H1 (cell line): ENCODE measurements at regions not wholly inside any gene's neighbourhood (a gene's known extent, or its start where the extent isn't known, plus 50 kb on each side); places are given as distances from the start of the nearest gene placed in this dataset.

ENCODE experiments used
- CTCF ChIA-PET: fragments of 300-600 bp; sonication (Branson Sonifier 250); formaldehyde crosslinking; loops from one replicate; lab custom pipeline; 2021; ENCODE audit not compliant: partially characterized antibody; lab: Charles Lee
- POLR2A ChIA-PET: fragments of 300-600 bp; sonication (Branson Sonifier 250); formaldehyde crosslinking; loops from one replicate; lab custom pipeline; 2021; ENCODE audit warnings: inconsistent platforms; ENCODE audit not compliant: partially characterized antibody; lab: Charles Lee
- DNase-seq, 2 experiments: peaks; one replicate each; pipeline versions ENCODE4 v3.0.0 to v3.0.0-alpha.2; 2010 to 2022; ENCODE audit warnings: low spot score in 2 of 2, low read depth in 1 of 2, mixed read lengths in 1 of 2
- FAIRE-seq: peaks from 2 replicates; lab custom pipeline; 2011; peaks lifted over from hg19 to GRCh38; lab: Jason Lieb, UNC
- H2AFZ ChIP-seq: 2 replicates; pipeline ENCODE4 v1.8.1; 2012; ENCODE audit warnings: low read length, inconsistent platforms
- H2AK5ac ChIP-seq: 2 replicates; pipeline ENCODE4 v1.6.1; 2013; ENCODE audit warnings: low read depth, low read length
- H2BK120ac ChIP-seq: replicated peaks from 2 replicates; pipeline ENCODE3; 2013; ENCODE audit warnings: low read depth, low read length, inconsistent platforms
- H2BK12ac ChIP-seq: 2 replicates; pipeline ENCODE4 v1.6.1; 2013; ENCODE audit warnings: low read depth, low read length
- H2BK15ac ChIP-seq: 2 replicates; pipeline ENCODE4 v1.6.1; 2013; ENCODE audit warnings: low read length
- H2BK20ac ChIP-seq: 2 replicates; pipeline ENCODE4 v1.6.1; 2013; ENCODE audit warnings: low read length
- H2BK5ac ChIP-seq: 2 replicates; pipeline ENCODE4 v1.6.1; 2013; ENCODE audit warnings: low read depth, low read length
- H3K14ac ChIP-seq: 2 replicates; pipeline ENCODE4 v1.6.1; 2013; ENCODE audit warnings: inconsistent platforms; ENCODE audit not compliant: insufficient read length
- H3K18ac ChIP-seq: 2 replicates; pipeline ENCODE4 v1.6.1; 2013; ENCODE audit warnings: low read length; ENCODE audit errors: extremely low read depth
- H3K23ac ChIP-seq: 2 replicates; pipeline ENCODE4 v1.6.1; 2013; ENCODE audit warnings: inconsistent platforms; ENCODE audit not compliant: insufficient read length
- H3K23me2 ChIP-seq: 2 replicates; pipeline ENCODE4 v1.6.1; 2013; ENCODE audit warnings: low read depth, low read length
- H3K27ac ChIP-seq: 2 replicates; pipeline ENCODE4 v1.6.1; 2011; ENCODE audit warnings: low read depth, low read length, inconsistent platforms
- H3K27me3 ChIP-seq, 4 experiments: replicated peaks in 1 of 4; 1 replicate in 1 of 4; 2 replicates in 3 of 4; pipeline versions ENCODE4 v1.6.1 to v1.8.1; 2011 to 2013; ENCODE audit warnings: low read length in 3 of 4, mild to moderate bottlenecking in 3 of 4, inconsistent platforms in 2 of 4, mixed read lengths in 2 of 4, moderate library complexity in 1 of 4; ENCODE audit not compliant: control insufficient read depth in 3 of 4, insufficient read depth in 3 of 4; ENCODE audit errors: extremely low read depth in 1 of 4
- H3K36me3 ChIP-seq, 4 experiments: 2 replicates each; pipeline versions ENCODE4 v1.6.1 to v1.8.1; 2011 to 2013; ENCODE audit warnings: mild to moderate bottlenecking in 4 of 4, low read length in 3 of 4, moderate library complexity in 2 of 4, control low read depth in 1 of 4, inconsistent platforms in 1 of 4; ENCODE audit not compliant: insufficient read depth in 4 of 4, control insufficient read depth in 2 of 4
- H3K4ac ChIP-seq: replicated peaks from 2 replicates; pipeline ENCODE3; 2013; ENCODE audit warnings: low read length, low read depth, mixed read lengths, inconsistent platforms; ENCODE audit not compliant: insufficient read length
- H3K4me1 ChIP-seq, 4 experiments: replicated peaks in 1 of 4; 1 replicate in 1 of 4; 2 replicates in 3 of 4; pipeline versions ENCODE4 v1.6.1 to v1.8.1; 2011 to 2013; ENCODE audit warnings: low read length in 3 of 4, inconsistent platforms in 2 of 4, mixed read lengths in 1 of 4; ENCODE audit not compliant: insufficient read depth in 4 of 4, control insufficient read depth in 3 of 4
- H3K4me2 ChIP-seq, 2 experiments: 2 replicates each; pipeline versions ENCODE4 v1.6.1 to v1.8.1; 2011 to 2013; ENCODE audit warnings: low read depth in 2 of 2, low read length in 2 of 2, control low read depth in 1 of 2, inconsistent platforms in 1 of 2, mild to moderate bottlenecking in 1 of 2; ENCODE audit not compliant: insufficient read depth in 1 of 2
- H3K4me3 ChIP-seq, 4 experiments: fragments of 200-600, 300-600 bp in 1 of 4; sonication (generic), shearing (Covaris generic), sonication (Bioruptor Twin) in 1 of 4; 2 replicates each; pipeline versions ENCODE4 v1.5.1 to v1.8.1; 2011 to 2016; ENCODE audit warnings: low read length in 4 of 4, low read depth in 3 of 4, control low read depth in 2 of 4, inconsistent platforms in 2 of 4, mild to moderate bottlenecking in 2 of 4, mixed read lengths in 1 of 4, moderate library complexity in 1 of 4; ENCODE audit not compliant: insufficient read depth in 2 of 4; ENCODE audit errors: extremely low read depth in 1 of 4
- H3K56ac ChIP-seq: replicated peaks from 2 replicates; pipeline ENCODE3; 2013; ENCODE audit warnings: low read depth, mild to moderate bottlenecking, mixed read lengths, low read length, inconsistent platforms; ENCODE audit not compliant: insufficient read length
- H3K79me1 ChIP-seq: 2 replicates; pipeline ENCODE4 v1.6.1; 2013; ENCODE audit warnings: low read depth, low read length, control low read depth
- H3K79me2 ChIP-seq, 2 experiments: 2 replicates each; pipeline versions ENCODE4 v1.6.1 to v1.8.1; 2012 to 2013; ENCODE audit warnings: low read length in 2 of 2, mild to moderate bottlenecking in 2 of 2, inconsistent platforms in 1 of 2; ENCODE audit not compliant: insufficient read depth in 2 of 2, control insufficient read depth in 1 of 2
- H3K9ac ChIP-seq, 4 experiments: replicated peaks in 1 of 4; 1 replicate in 1 of 4; 2 replicates in 3 of 4; pipeline versions ENCODE4 v1.6.1 to v1.8.1; 2011 to 2013; ENCODE audit warnings: low read depth in 3 of 4, low read length in 3 of 4, control low read depth in 2 of 4, mild to moderate bottlenecking in 2 of 4, moderate library complexity in 2 of 4, inconsistent platforms in 1 of 4; ENCODE audit errors: extremely low read depth in 1 of 4
- H3K9me3 ChIP-seq, 2 experiments: 2 replicates each; pipeline versions ENCODE4 v1.6.1 to v1.8.1; 2012 to 2013; ENCODE audit warnings: mild to moderate bottlenecking in 2 of 2, moderate library complexity in 2 of 2, control low read depth in 1 of 2, inconsistent platforms in 1 of 2, low read depth in 1 of 2, low read length in 1 of 2, mixed read lengths in 1 of 2; ENCODE audit not compliant: insufficient read depth in 2 of 2
- H4K20me1 ChIP-seq, 2 experiments: replicated peaks in 1 of 2; 2 replicates each; pipeline versions ENCODE3 to v1.8.1; 2011 to 2013; ENCODE audit warnings: inconsistent platforms in 2 of 2, low read length in 2 of 2, mild to moderate bottlenecking in 1 of 2; ENCODE audit not compliant: insufficient read depth in 2 of 2, control insufficient read depth in 1 of 2
- H4K5ac ChIP-seq: 2 replicates; pipeline ENCODE4 v1.6.1; 2013; ENCODE audit warnings: low read length, low read depth, mixed read lengths, inconsistent platforms; ENCODE audit not compliant: insufficient read length
- H4K8ac ChIP-seq: 2 replicates; pipeline ENCODE4 v1.8.0; 2013; ENCODE audit warnings: mild to moderate bottlenecking, moderate library complexity, low read length, inconsistent platforms; ENCODE audit not compliant: insufficient read depth; ENCODE audit errors: extremely low read depth
- H4K91ac ChIP-seq: replicated peaks from 2 replicates; pipeline ENCODE3; 2013; ENCODE audit warnings: low read length, mixed read lengths, inconsistent platforms; ENCODE audit not compliant: insufficient read length
- BACH1 ChIP-seq: IDR thresholded peaks from 2 replicates; pipeline ENCODE4 v1.6.1; 2012; ENCODE audit warnings: low read length, improper control_type of control experiment
- CHD1 ChIP-seq: IDR thresholded peaks from 2 replicates; pipeline ENCODE4 v1.6.1; 2012; ENCODE audit warnings: low read depth, low read length, improper control_type of control experiment
- KDM1A ChIP-seq: fragments of 200-600, 300-600 bp; sonication (generic); IDR thresholded peaks from 2 replicates; pipeline ENCODE4 v1.7.1; 2016; ENCODE audit warnings: mild to moderate bottlenecking, low read length, borderline replicate concordance
- SIRT6 ChIP-seq: IDR thresholded peaks from one replicate; pipeline ENCODE4 v1.7.1; 2012; ENCODE audit warnings: low read length, inconsistent platforms
- WGBS, 2 experiments: shearing (Covaris generic) in 1 of 2; methylation state at CpG; one replicate each; pipeline versions ENCODE4 v1.1.6 to v1.1.7; 2013 to 2015; ENCODE audit warnings: low lambda C conversion rate in 2 of 2, mixed read lengths in 2 of 2, inconsistent platforms in 1 of 2, low coverage in 1 of 2, missing lambda C conversion rate in 1 of 2; ENCODE audit not compliant: insufficient replicate concordance in 2 of 2, insufficient coverage in 1 of 2, insufficient read length in 1 of 2; ENCODE audit errors: extremely low coverage in 1 of 2, missing lambda C conversion rate in 1 of 2; 5-methylcytosine and 5-hydroxymethylcytosine counted together
- TF ChIP-seq, protein P1 (sequence below): IDR thresholded peaks from 2 replicates; pipeline ENCODE4 v1.6.1; 2011; ENCODE audit warnings: low read length, improper control_type of control experiment

DNA sequence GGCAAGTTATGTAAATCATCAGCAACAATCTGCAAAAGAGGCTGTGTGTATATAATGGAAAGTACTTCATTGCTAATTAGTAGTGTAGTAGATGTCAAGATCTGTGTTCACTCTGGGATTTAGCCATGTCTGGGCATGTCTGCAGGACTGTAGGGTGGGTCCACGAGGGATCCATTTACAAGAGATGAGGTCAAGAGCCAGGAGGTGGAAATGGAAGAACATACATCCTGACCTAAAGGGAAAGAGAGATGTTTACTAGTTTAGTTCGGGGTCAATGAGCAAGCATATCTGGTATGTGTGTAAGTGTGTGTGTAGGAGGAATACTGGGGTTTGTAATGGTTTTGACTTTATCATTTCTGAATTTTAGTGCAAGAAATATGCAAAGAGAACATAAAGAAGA, 171.5 kb upstream of the NANOGP8 start:
- DNase-seq = no peak

More for the DNA sequence above, 171.5 kb upstream of the NANOGP8 start:
- Histone ChIP-seq H4K91ac (peak overlapping the region; percentile 38), H4K5ac (no peak overlapping the region), H2AFZ (no peak overlapping the region), H2BK20ac (peak overlapping the region; percentile 44; the same call in 1 of the 2 replicates), H2BK5ac (no peak overlapping the region; the same call in 1 of the 2 replicates), H3K4me3 (no peak overlapping the region), H3K79me1 (no peaks in the 10 kb centered on the region), H3K4me1 (peaks cover 0 to 10% (median 5%) of the 10 kb centered on the region in 4 experiments; a peak in 4 of 7 replicates), H3K56ac (no peak overlapping the region), H4K20me1 (no peaks in the 10 kb centered on the region), H3K14ac (no peak overlapping the region), H3K4me2 (no peak overlapping the region), H3K23me2 (no peaks in the 10 kb centered on the region), H3K9ac (no peak overlapping the region), H3K9me3 (no peaks in the 10 kb centered on the region), H3K79me2 (no peaks in the 10 kb centered on the region), H2BK15ac (no peak overlapping the region), H2AK5ac (no peak overlapping the region), H4K8ac (no peak overlapping the region), H3K18ac (peak overlapping the region; percentile 15; the same call in 1 of the 2 replicates), H3K23ac (no peak overlapping the region), H3K27me3 (peaks cover 0 to 1% (median 0%) of the 10 kb centered on the region in 4 experiments; a peak in 1 of 7 replicates), H3K4ac (no peak overlapping the region), H3K27ac (no peak overlapping the region), H2BK12ac (peak overlapping the region; percentile 64; the same call in 1 of the 2 replicates), H2BK120ac (peak overlapping the region; percentile 41), H3K36me3 (no peaks in the 10 kb centered on the region)
- TF ChIP-seq, protein P1, sequence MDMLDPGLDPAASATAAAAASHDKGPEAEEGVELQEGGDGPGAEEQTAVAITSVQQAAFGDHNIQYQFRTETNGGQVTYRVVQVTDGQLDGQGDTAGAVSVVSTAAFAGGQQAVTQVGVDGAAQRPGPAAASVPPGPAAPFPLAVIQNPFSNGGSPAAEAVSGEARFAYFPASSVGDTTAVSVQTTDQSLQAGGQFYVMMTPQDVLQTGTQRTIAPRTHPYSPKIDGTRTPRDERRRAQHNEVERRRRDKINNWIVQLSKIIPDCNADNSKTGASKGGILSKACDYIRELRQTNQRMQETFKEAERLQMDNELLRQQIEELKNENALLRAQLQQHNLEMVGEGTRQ = no peak
- TF ChIP-seq SIRT6 (no peak), CHD1 (no peak), KDM1A (no peak), BACH1 (no peak)
- CTCF ChIA-PET = no interaction called here
- POLR2A ChIA-PET = no interaction called here
- FAIRE-seq = no peak
- WGBS, 2 experiments = 88% methylated on average over 2 of the region's 2 CpGs; no CpG with 5 or more reads in 1 of the 2 experiments
